HG03460 (cell line): ENCODE measurements at regions not wholly inside any gene's neighbourhood (a gene's known extent, or its start where the extent isn't known, plus 50 kb on each side); places are given as distances from the start of the nearest gene placed in this dataset.
"Not testable (repeated sequence)": the region's sequence is repeated elsewhere in the genome, so short reads cannot be mapped to it uniquely, and the experiment has no call there.

ENCODE experiments used
- ATAC-seq: cut with Tn5 transposase; IDR thresholded peaks from one replicate; pipeline ENCODE4 v1.9.1; 2021; ENCODE audit not compliant: unreplicated experiment

GRCh38 chrX:8105531-8105930 lies 65.5 kb downstream of the VCX2 start:
- no peak for ATAC-seq

- no peak for ATAC-seq
Measured at GRCh38 chrX:8103655-8104054, 67.4 kb downstream of the VCX2 start.

- ATAC-seq, result no peak
Measured at GRCh38 chrX:8091510-8091909, 79.6 kb downstream of the VCX2 start.

- ATAC-seq, result no peak
Measured at GRCh38 chrX:8090906-8091305, 80.2 kb downstream of the VCX2 start.

- ATAC-seq, result no peak
Measured at GRCh38 chrX:8090482-8090881, 80.6 kb downstream of the VCX2 start.

GRCh38 chrX:8089141-8089540 lies 81.9 kb downstream of the VCX2 start:
- no peak for ATAC-seq

- ATAC-seq, result no peak
Measured at GRCh38 chrX:8084006-8084405, 87.1 kb downstream of the VCX2 start.

- ATAC-seq, result no peak
Measured at GRCh38 chrX:8083286-8083685, 87.8 kb downstream of the VCX2 start.

- ATAC-seq, result no peak
Measured at GRCh38 chrX:8075636-8076035, 95.4 kb downstream of the VCX2 start.

GRCh38 chrX:8067754-8068462 lies 103.2 kb downstream of the VCX2 start:
- ATAC-seq, result no peak

- ATAC-seq, result no peak
Measured at GRCh38 chrX:8052909-8053308, 118.2 kb downstream of the VCX2 start.

- ATAC-seq, result no peak
Measured at GRCh38 chrX:8049827-8050226, 121.2 kb downstream of the VCX2 start.

- no peak for ATAC-seq
Measured at GRCh38 chrX:8048466-8048865, 121.3 kb upstream of the PNPLA4 start.

- ATAC-seq, result no peak
Measured at GRCh38 chrX:8044947-8045346, 117.7 kb upstream of the PNPLA4 start.

GRCh38 chrX:8043546-8043945 lies 116.3 kb upstream of the PNPLA4 start:
- no peak for ATAC-seq

- ATAC-seq, result no peak
Measured at GRCh38 chrX:8043121-8043520, 115.9 kb upstream of the PNPLA4 start.

GRCh38 chrX:8042304-8042703 lies 115.1 kb upstream of the PNPLA4 start:
- ATAC-seq, result no peak

- ATAC-seq, result not testable (repeated sequence)
Measured at GRCh38 chrX:8039711-8040110, 112.5 kb upstream of the PNPLA4 start.

GRCh38 chrX:8037593-8038348 lies 110.6 kb upstream of the PNPLA4 start:
- ATAC-seq, result no peak

GRCh38 chrX:8036914-8037313 lies 109.7 kb upstream of the PNPLA4 start:
- no peak for ATAC-seq

GRCh38 chrX:8034058-8034457 lies 106.8 kb upstream of the PNPLA4 start:
- ATAC-seq, result no peak

- no peak for ATAC-seq
Measured at GRCh38 chrX:8033175-8033574, 106.0 kb upstream of the PNPLA4 start.

GRCh38 chrX:8030361-8030760 lies 103.1 kb upstream of the PNPLA4 start:
- ATAC-seq, result no peak
